Esophagus squamous epithelium (tissue), 5 donors: ENCODE measurements at regions not wholly inside any gene's neighbourhood (a gene's known extent, or its start where the extent isn't known, plus 50 kb on each side); places are given as distances from the start of the nearest gene placed in this dataset.

ENCODE experiments used
- DNase-seq: peaks from one replicate; lab custom pipeline; 2025; lab: John Stamatoyannopoulos, UW
- H3K27ac ChIP-seq, 4 donors: fragments of 200-600 bp; sonication (generic); one replicate each; pipeline ENCODE4 v1.5.1; 2016 to 2019; ENCODE audit warnings: mild to moderate bottlenecking in 1 of 4
- H3K27me3 ChIP-seq, 4 donors: fragments of 200-600 bp; sonication (generic); 1 replicate in 3 of 4; 2 replicates in 1 of 4; pipeline versions ENCODE4 v1.5.1 to v1.6.0; 2017 to 2021; ENCODE audit warnings: antibody characterized with exemption in 1 of 4
- H3K36me3 ChIP-seq, 3 donors: fragments of 200-600 bp; sonication (generic); one replicate each; pipeline ENCODE4 v1.5.1; 2016 to 2019
- H3K4me1 ChIP-seq, 3 donors: fragments of 200-600 bp; sonication (generic); one replicate each; pipeline ENCODE4 v1.5.1; 2017 to 2019
- H3K4me3 ChIP-seq, 4 donors: fragments of 200-600 bp; sonication (generic); 1 replicate in 3 of 4; 2 replicates in 1 of 4; pipeline ENCODE4 v1.5.1; 2016 to 2019; ENCODE audit warnings: mild to moderate bottlenecking in 2 of 4, moderate library complexity in 1 of 4
- H3K9me3 ChIP-seq, 3 donors: fragments of 200-600 bp; sonication (generic); one replicate each; pipeline ENCODE4 v1.5.1; 2016 to 2019
- CTCF ChIP-seq, 6 experiments: fragments of 450-650 bp in 4 of 6; fragments of 200-600 bp in 2 of 6; sonication (generic) in 2 of 6; IDR thresholded peaks; one replicate each; pipeline ENCODE4 v1.5.1; 2016 to 2019; ENCODE audit warnings: antibody characterized with exemption in 6 of 6, mild to moderate bottlenecking in 4 of 6, moderate library complexity in 4 of 6
- POLR2A ChIP-seq, 4 donors: fragments of 450-650 bp; IDR thresholded peaks; one replicate each; pipeline ENCODE4 v1.6.1; 2017; ENCODE audit warnings: antibody characterized with exemption in 4 of 4, mild to moderate bottlenecking in 4 of 4, moderate library complexity in 3 of 4
- WGBS, 2 donors: methylation state at CpG; one replicate each; pipeline ENCODE4 v1.1.5; 2018; 5-methylcytosine and 5-hydroxymethylcytosine counted together
- intact Hi-C: fragments of 100-400 bp; cut with DNase I; formaldehyde crosslinking; loops from one replicate; pipeline ENCODE4 v1.15.0; 2022
- donor health status: DM: yes; HTN: yes; CAD: no.

GRCh38 chr4:126851391-126851790, 781.4 kb upstream of the INTU start:
- Histone ChIP-seq H3K27ac (no peak overlapping the region), H3K4me3 (no peak overlapping the region), H3K9me3 (no peaks in the 10 kb centered on the region), H3K27me3 (no peaks in the 10 kb centered on the region), H3K36me3 (no peaks in the 10 kb centered on the region), H3K4me1 (no peaks in the 10 kb centered on the region)
- no peak for DNase-seq
- TF ChIP-seq CTCF (IDR thresholded peaks at IDR 0.05) (no peak), POLR2A (IDR thresholded peaks at IDR 0.05) (no peak)
- intact Hi-C loops: no loop called here
- WGBS, 2 donors: 92 to 96% methylated on average over 1 of the region's 1 CpG

- intact Hi-C loops: no loop called here
- Histone ChIP-seq H3K36me3 (no peaks in the 10 kb centered on the region), H3K9me3 (no peaks in the 10 kb centered on the region), H3K27ac (no peak overlapping the region), H3K4me1 (no peaks in the 10 kb centered on the region), H3K4me3 (no peak overlapping the region), H3K27me3 (no peaks in the 10 kb centered on the region)
- TF ChIP-seq POLR2A (IDR thresholded peaks at IDR 0.05): no peak
- TF ChIP-seq CTCF (IDR thresholded peaks at IDR 0.05): no peak
- no peak for DNase-seq
Measured at GRCh38 chr4:126853715-126854114, 779.0 kb upstream of the INTU start.

- H3K27ac ChIP-seq: no peak overlapping the region
- DNase-seq: no peak
- no peaks in the 10 kb centered on the region for H3K36me3 ChIP-seq
- 69 to 76% methylated on average over 3 of the region's 3 CpGs for WGBS, 2 donors
- TF ChIP-seq CTCF (IDR thresholded peaks at IDR 0.05) (no peak), POLR2A (IDR thresholded peaks at IDR 0.05) (no peak)
- intact Hi-C loops: no loop called here
- H3K9me3 ChIP-seq: no peaks in the 10 kb centered on the region
- no peaks in the 10 kb centered on the region for H3K4me1 ChIP-seq
- no peak overlapping the region for H3K4me3 ChIP-seq
- no peaks in the 10 kb centered on the region for H3K27me3 ChIP-seq
Measured at GRCh38 chr4:126856906-126857305, 775.9 kb upstream of the INTU start.

GRCh38 chr4:126859314-126859713, 773.4 kb upstream of the INTU start:
- intact Hi-C loops: no loop called here
- H3K36me3 ChIP-seq: no peaks in the 10 kb centered on the region
- WGBS, 2 donors: 39 to 88% methylated on average over 2 of the region's 2 CpGs
- H3K27ac ChIP-seq: no peak overlapping the region
- no peak overlapping the region for H3K4me3 ChIP-seq
- no peaks in the 10 kb centered on the region for H3K27me3 ChIP-seq
- H3K9me3 ChIP-seq: no peaks in the 10 kb centered on the region
- no peaks in the 10 kb centered on the region for H3K4me1 ChIP-seq
- TF ChIP-seq POLR2A (IDR thresholded peaks at IDR 0.05): no peak
- TF ChIP-seq CTCF (IDR thresholded peaks at IDR 0.05): no peak
- DNase-seq: no peak

- no peak for TF ChIP-seq CTCF (IDR thresholded peaks at IDR 0.05)
- no peak for TF ChIP-seq POLR2A (IDR thresholded peaks at IDR 0.05)
- Histone ChIP-seq H3K27ac (no peak overlapping the region), H3K27me3 (no peaks in the 10 kb centered on the region), H3K9me3 (no peaks in the 10 kb centered on the region), H3K36me3 (no peaks in the 10 kb centered on the region), H3K4me3 (no peak overlapping the region), H3K4me1 (no peaks in the 10 kb centered on the region)
- 70 to 100% methylated on average over 2 of the region's 2 CpGs for WGBS, 2 donors
- DNase-seq: no peak
- intact Hi-C loops: no loop called here
Measured at GRCh38 chr4:126859872-126860271, 772.9 kb upstream of the INTU start.
